ENCODE measurements at regions not wholly inside any gene's neighbourhood (a gene's known extent, or its start where the extent isn't known, plus 50 kb on each side); places are given as distances from the start of the nearest gene placed in this dataset.

GRCh38 chr4:27304751-27305150 is 444.1 kb downstream of the STIM2 start:
- Mint-ChIP-seq H3K27me3 (no peaks in the 10 kb centered on the region), H3K4me3 (no peak overlapping the region), H3K27ac (ENCODE audit: low read depth) (no peak overlapping the region), H3K4me1 (no peaks in the 10 kb centered on the region), H3K9me3 (peaks cover 13% of the 10 kb centered on the region), H3K36me3 (ENCODE audit: insufficient read depth) (no peaks in the 10 kb centered on the region)
- DNase-seq (ENCODE audit: low spot score in 2 of 2), result no peak
- ATAC-seq (replicated peaks; ENCODE audit: extremely low read depth, poor library complexity, severe bottlenecking), result no peak

GRCh38 chr4:27305246-27305645 is 444.6 kb downstream of the STIM2 start:
- Mint-ChIP-seq H3K4me1 (no peaks in the 10 kb centered on the region), H3K9me3 (peaks cover 13% of the 10 kb centered on the region), H3K36me3 (ENCODE audit: insufficient read depth) (no peaks in the 10 kb centered on the region), H3K27ac (ENCODE audit: low read depth) (no peak overlapping the region), H3K4me3 (no peak overlapping the region), H3K27me3 (no peaks in the 10 kb centered on the region)
- ATAC-seq (replicated peaks; ENCODE audit: extremely low read depth, poor library complexity, severe bottlenecking), result no peak
- no peak for DNase-seq (ENCODE audit: low spot score in 2 of 2)

- H3K36me3 Mint-ChIP-seq (ENCODE audit: insufficient read depth), result no peaks in the 10 kb centered on the region
- H3K27me3 Mint-ChIP-seq, result no peaks in the 10 kb centered on the region
- DNase-seq (ENCODE audit: low spot score in 2 of 2) (no peak), ATAC-seq (replicated peaks; ENCODE audit: extremely low read depth, poor library complexity, severe bottlenecking) (no peak)
- no peaks in the 10 kb centered on the region for H3K4me1 Mint-ChIP-seq
- H3K4me3 Mint-ChIP-seq, result no peak overlapping the region
- H3K27ac Mint-ChIP-seq (ENCODE audit: low read depth), result no peak overlapping the region
- no peaks in the 10 kb centered on the region for H3K9me3 Mint-ChIP-seq
These were observed 447.7 kb downstream of the STIM2 start for GRCh38 chr4:27308379-27308778.

- Mint-ChIP-seq H3K27me3 (no peaks in the 10 kb centered on the region), H3K4me3 (no peak overlapping the region), H3K9me3 (no peaks in the 10 kb centered on the region), H3K36me3 (ENCODE audit: insufficient read depth) (no peaks in the 10 kb centered on the region), H3K27ac (ENCODE audit: low read depth) (no peak overlapping the region), H3K4me1 (no peaks in the 10 kb centered on the region)
- DNase-seq (ENCODE audit: low spot score in 2 of 2) (no peak), ATAC-seq (replicated peaks; ENCODE audit: extremely low read depth, poor library complexity, severe bottlenecking) (no peak)
These were observed 455.0 kb downstream of the STIM2 start for GRCh38 chr4:27315625-27316024.

GRCh38 chr4:27316176-27316575 is 455.5 kb downstream of the STIM2 start:
- no peaks in the 10 kb centered on the region for H3K36me3 Mint-ChIP-seq (ENCODE audit: insufficient read depth)
- no peaks in the 10 kb centered on the region for H3K27me3 Mint-ChIP-seq
- no peak for DNase-seq (ENCODE audit: low spot score in 2 of 2)
- no peak overlapping the region for H3K4me3 Mint-ChIP-seq
- no peaks in the 10 kb centered on the region for H3K4me1 Mint-ChIP-seq
- H3K27ac Mint-ChIP-seq (ENCODE audit: low read depth), result no peak overlapping the region
- no peaks in the 10 kb centered on the region for H3K9me3 Mint-ChIP-seq
- no peak for ATAC-seq (replicated peaks; ENCODE audit: extremely low read depth, poor library complexity, severe bottlenecking)

GRCh38 chr4:27318740-27319139 is 458.1 kb downstream of the STIM2 start:
- Mint-ChIP-seq H3K4me1 (no peaks in the 10 kb centered on the region), H3K36me3 (ENCODE audit: insufficient read depth) (no peaks in the 10 kb centered on the region), H3K27me3 (no peaks in the 10 kb centered on the region), H3K9me3 (no peaks in the 10 kb centered on the region), H3K4me3 (no peak overlapping the region), H3K27ac (ENCODE audit: low read depth) (no peak overlapping the region)
- DNase-seq (ENCODE audit: low spot score in 2 of 2) (no peak), ATAC-seq (replicated peaks; ENCODE audit: extremely low read depth, poor library complexity, severe bottlenecking) (no peak)

GRCh38 chr4:27326991-27327390 is 466.4 kb downstream of the STIM2 start:
- DNase-seq (ENCODE audit: low spot score in 2 of 2) (no peak), ATAC-seq (replicated peaks; ENCODE audit: extremely low read depth, poor library complexity, severe bottlenecking) (no peak)
- no peaks in the 10 kb centered on the region for H3K4me1 Mint-ChIP-seq
- no peaks in the 10 kb centered on the region for H3K27me3 Mint-ChIP-seq
- H3K4me3 Mint-ChIP-seq, result no peak overlapping the region
- no peaks in the 10 kb centered on the region for H3K36me3 Mint-ChIP-seq (ENCODE audit: insufficient read depth)
- H3K9me3 Mint-ChIP-seq, result no peaks in the 10 kb centered on the region
- no peak overlapping the region for H3K27ac Mint-ChIP-seq (ENCODE audit: low read depth)

GRCh38 chr4:27327421-27328181 is 467.0 kb downstream of the STIM2 start:
- no peaks in the 10 kb centered on the region for H3K27me3 Mint-ChIP-seq
- no peak for DNase-seq (ENCODE audit: low spot score in 2 of 2)
- ATAC-seq (replicated peaks; ENCODE audit: extremely low read depth, poor library complexity, severe bottlenecking), result no peak
- no peak overlapping the region for H3K27ac Mint-ChIP-seq (ENCODE audit: low read depth)
- H3K4me1 Mint-ChIP-seq, result no peaks in the 10 kb centered on the region
- H3K4me3 Mint-ChIP-seq, result no peak overlapping the region
- no peaks in the 10 kb centered on the region for H3K9me3 Mint-ChIP-seq
- no peaks in the 10 kb centered on the region for H3K36me3 Mint-ChIP-seq (ENCODE audit: insufficient read depth)

- DNase-seq (ENCODE audit: low spot score in 2 of 2) (no peak), ATAC-seq (replicated peaks; ENCODE audit: extremely low read depth, poor library complexity, severe bottlenecking) (no peak)
- no peaks in the 10 kb centered on the region for H3K9me3 Mint-ChIP-seq
- H3K36me3 Mint-ChIP-seq (ENCODE audit: insufficient read depth), result no peaks in the 10 kb centered on the region
- H3K27me3 Mint-ChIP-seq, result no peaks in the 10 kb centered on the region
- H3K4me3 Mint-ChIP-seq, result no peak overlapping the region
- H3K27ac Mint-ChIP-seq (ENCODE audit: low read depth), result no peak overlapping the region
- H3K4me1 Mint-ChIP-seq, result no peaks in the 10 kb centered on the region
These were observed 477.9 kb downstream of the STIM2 start for GRCh38 chr4:27338530-27338929.

- no peak overlapping the region for H3K27ac Mint-ChIP-seq (ENCODE audit: low read depth)
- H3K27me3 Mint-ChIP-seq, result no peaks in the 10 kb centered on the region
- H3K4me3 Mint-ChIP-seq, result no peak overlapping the region
- no peaks in the 10 kb centered on the region for H3K4me1 Mint-ChIP-seq
- no peak for DNase-seq (ENCODE audit: low spot score in 2 of 2)
- no peaks in the 10 kb centered on the region for H3K36me3 Mint-ChIP-seq (ENCODE audit: insufficient read depth)
- ATAC-seq (replicated peaks; ENCODE audit: extremely low read depth, poor library complexity, severe bottlenecking), result no peak
- H3K9me3 Mint-ChIP-seq, result peaks cover 6% of the 10 kb centered on the region
These were observed 482.8 kb downstream of the STIM2 start for GRCh38 chr4:27343411-27343810.

GRCh38 chr4:27350161-27350560 is 489.5 kb downstream of the STIM2 start:
- Mint-ChIP-seq H3K9me3 (peaks cover 9% of the 10 kb centered on the region), H3K4me1 (no peaks in the 10 kb centered on the region), H3K4me3 (no peak overlapping the region), H3K36me3 (ENCODE audit: insufficient read depth) (peaks cover 1% of the 10 kb centered on the region), H3K27ac (ENCODE audit: low read depth) (no peak overlapping the region), H3K27me3 (no peaks in the 10 kb centered on the region)
- ATAC-seq (replicated peaks; ENCODE audit: extremely low read depth, poor library complexity, severe bottlenecking), result no peak
- DNase-seq (ENCODE audit: low spot score in 2 of 2), result no peak

- ATAC-seq (replicated peaks; ENCODE audit: extremely low read depth, poor library complexity, severe bottlenecking), result no peak
- Mint-ChIP-seq H3K9me3 (no peaks in the 10 kb centered on the region), H3K4me1 (no peaks in the 10 kb centered on the region), H3K27ac (ENCODE audit: low read depth) (no peak overlapping the region), H3K36me3 (ENCODE audit: insufficient read depth) (peaks cover 1% of the 10 kb centered on the region), H3K4me3 (no peak overlapping the region), H3K27me3 (no peaks in the 10 kb centered on the region)
- no peak for DNase-seq (ENCODE audit: low spot score in 2 of 2)
These were observed 496.6 kb downstream of the STIM2 start for GRCh38 chr4:27357283-27357682.

- no peaks in the 10 kb centered on the region for H3K27me3 Mint-ChIP-seq
- H3K9me3 Mint-ChIP-seq, result no peaks in the 10 kb centered on the region
- no peak for ATAC-seq (replicated peaks; ENCODE audit: extremely low read depth, poor library complexity, severe bottlenecking)
- H3K36me3 Mint-ChIP-seq (ENCODE audit: insufficient read depth), result peaks cover 1% of the 10 kb centered on the region
- no peak overlapping the region for H3K4me3 Mint-ChIP-seq
- no peaks in the 10 kb centered on the region for H3K4me1 Mint-ChIP-seq
- H3K27ac Mint-ChIP-seq (ENCODE audit: low read depth), result no peak overlapping the region
- DNase-seq (ENCODE audit: low spot score in 2 of 2), result no peak
These were observed 497.6 kb downstream of the STIM2 start for GRCh38 chr4:27358269-27358668.
